HCT116 (cell line): ENCODE measurements at regions not wholly inside any gene's neighbourhood (a gene's known extent, or its start where the extent isn't known, plus 50 kb on each side); places are given as distances from the start of the nearest gene placed in this dataset.

Experiments
- ATAC-seq: fragments of 200-7000 bp; cut with Tn5 transposase; 2 replicates; pipeline ENCODE4 v1.9.1; 2020; ENCODE audit warnings: mild to moderate bottlenecking, moderate library complexity
- BruUV-seq: library from RNA; stranded (reverse); fragments of 400-500 nt; replicated peaks from 2 replicates; lab custom pipeline; 2021; lab: Mats Ljungman, UMichigan
- CTCF ChIA-PET: fragments of 300-600 bp; sonication (Branson Sonifier 250); formaldehyde crosslinking; loops from one replicate; lab custom pipeline; 2021; ENCODE audit warnings: antibody characterized with exemption; lab: Charles Lee
- POLR2A ChIA-PET: fragments of 300-600, 350-600 bp; sonication (Branson Sonifier 250); formaldehyde crosslinking; loops from one replicate; lab custom pipeline; 2021; ENCODE audit warnings: antibody characterized with exemption; lab: Charles Lee
- RAD21 ChIA-PET, 2 experiments: fragments of 300-600 bp; sonication (Branson Sonifier 250); formaldehyde crosslinking; loops; one replicate each; lab custom pipeline; 2023; ENCODE audit warnings: low total read pairs in 2 of 2; ENCODE audit not compliant: uncharacterized antibody in 2 of 2, unreplicated experiment in 2 of 2, low non-redundant PET in 1 of 2; lab: Charles Lee
- DNase-seq: peaks from one replicate; pipeline ENCODE4 v3.0.0-alpha.2; 2010; ENCODE audit warnings: low read depth, low spot score
- H2AFZ ChIP-seq: fragments of 200-600 bp; shearing (Covaris generic), sonication (generic); 2 replicates; pipeline ENCODE4 v1.6.1; 2017; ENCODE audit warnings: low read depth, mixed run types, mixed read lengths, antibody characterized with exemption, low read length; ENCODE audit not compliant: poor library complexity, severe bottlenecking
- H3K27ac ChIP-seq: 2 replicates; pipeline ENCODE4 v1.5.1; 2012; ENCODE audit warnings: low read depth, low read length
- H3K27me3 ChIP-seq: fragments of 200-600 bp; sonication (generic); 2 replicates; pipeline ENCODE4 v1.6.1; 2016; ENCODE audit warnings: mixed run types, low read length, mixed read lengths; ENCODE audit not compliant: insufficient read depth
- H3K36me3 ChIP-seq, 2 experiments: fragments of 200-500 bp in 1 of 2; fragments of 200-600 bp in 1 of 2; sonication (Bioruptor generic) in 1 of 2; sonication (generic) in 1 of 2; 2 replicates each; pipeline versions ENCODE4 v1.5.1 to v1.6.1; 2014 to 2016; ENCODE audit warnings: low read length in 2 of 2, inconsistent platforms in 1 of 2, mixed read lengths in 1 of 2, mixed run types in 1 of 2; ENCODE audit not compliant: insufficient read depth in 2 of 2, control insufficient read depth in 1 of 2
- H3K4me1 ChIP-seq, 2 experiments: fragments of 200-600 bp in 1 of 2; sonication (generic) in 1 of 2; 2 replicates each; pipeline versions ENCODE4 v1.5.1 to v1.6.1; 2012 to 2017; ENCODE audit warnings: low read length in 2 of 2, inconsistent platforms in 1 of 2, mild to moderate bottlenecking in 1 of 2, mixed read lengths in 1 of 2, mixed run types in 1 of 2, moderate library complexity in 1 of 2; ENCODE audit not compliant: insufficient read depth in 2 of 2, control insufficient read depth in 1 of 2
- H3K4me2 ChIP-seq: fragments of 200-600 bp; sonication (generic); 2 replicates; pipeline ENCODE4 v1.6.1; 2017; ENCODE audit warnings: mixed run types, low read length, mixed read lengths
- H3K4me3 ChIP-seq, 2 experiments: fragments of 200-600 bp in 1 of 2; sonication (generic) in 1 of 2; replicated peaks in 1 of 2; 2 replicates each; pipeline ENCODE4 v1.5.1; 2011 to 2016; ENCODE audit warnings: low read length in 2 of 2, control low read depth in 1 of 2, low read depth in 1 of 2, mild to moderate bottlenecking in 1 of 2, mixed read lengths in 1 of 2, mixed run types in 1 of 2
- H3K79me2 ChIP-seq: fragments of 200-600 bp; sonication (generic); 2 replicates; pipeline ENCODE4 v1.6.1; 2017; ENCODE audit warnings: mild to moderate bottlenecking, mixed run types, low read length, moderate library complexity, mixed read lengths; ENCODE audit not compliant: insufficient read depth
- H3K9ac ChIP-seq: fragments of 200-600 bp; sonication (generic); 2 replicates; pipeline ENCODE4 v1.6.1; 2016; ENCODE audit warnings: low read length, mixed read lengths
- H3K9me2 ChIP-seq: fragments of 200-600 bp; sonication (generic), shearing (Covaris generic); 2 replicates; pipeline ENCODE4 v1.6.1; 2017; ENCODE audit warnings: mixed run types, mild to moderate bottlenecking, moderate library complexity; ENCODE audit not compliant: insufficient read depth
- H3K9me3 ChIP-seq, 2 experiments: fragments of 200-500 bp in 1 of 2; fragments of 200-600 bp in 1 of 2; sonication (Bioruptor generic) in 1 of 2; sonication (generic) in 1 of 2; 2 replicates each; pipeline ENCODE4 v1.6.1; 2014 to 2017; ENCODE audit warnings: low read length in 2 of 2, mixed read lengths in 2 of 2, inconsistent platforms in 1 of 2, low read depth in 1 of 2, mild to moderate bottlenecking in 1 of 2, mixed run types in 1 of 2, moderate library complexity in 1 of 2; ENCODE audit not compliant: control insufficient read depth in 1 of 2, insufficient read depth in 1 of 2
- H4K20me1 ChIP-seq: fragments of 200-600 bp; sonication (generic), shearing (Covaris generic); 2 replicates; pipeline ENCODE4 v1.6.1; 2017; ENCODE audit warnings: mixed run types, mild to moderate bottlenecking, moderate library complexity; ENCODE audit not compliant: insufficient read depth
- ATF3 ChIP-seq: IDR thresholded peaks from 2 replicates; pipeline ENCODE4 v1.6.1; 2012
- CBX3 ChIP-seq: IDR thresholded peaks from 2 replicates; pipeline ENCODE4 v1.6.1; 2012; ENCODE audit warnings: low read depth
- CEBPB ChIP-seq: IDR thresholded peaks from 2 replicates; pipeline ENCODE4 v1.6.1; 2012; ENCODE audit warnings: low read depth
- EZH2 ChIP-seq: fragments of 200-600 bp; sonication (generic); IDR thresholded peaks from 2 replicates; pipeline ENCODE4 v1.6.1; 2017; ENCODE audit warnings: antibody characterized with exemption, mixed run types
- EZH2phosphoT487 ChIP-seq: fragments of 200-600 bp; IDR thresholded peaks from 2 replicates; pipeline ENCODE4 v1.6.1; 2018; ENCODE audit warnings: antibody characterized with exemption, borderline replicate concordance
- FOSL1 ChIP-seq: IDR thresholded peaks from 2 replicates; pipeline ENCODE4 v1.6.1; 2012; ENCODE audit warnings: low read depth
- JUND ChIP-seq: IDR thresholded peaks from 2 replicates; pipeline ENCODE4 v1.6.1; 2012
- POLR2A ChIP-seq: IDR thresholded peaks from 2 replicates; pipeline ENCODE4 v1.7.0; 2011; ENCODE audit warnings: borderline replicate concordance; ENCODE audit not compliant: insufficient read depth, insufficient read length; ENCODE audit errors: extremely low read depth
- POLR2AphosphoS5 ChIP-seq: IDR thresholded peaks from 2 replicates; pipeline ENCODE4 v1.6.1; 2011; ENCODE audit warnings: mild to moderate bottlenecking, low read depth, low read length, moderate library complexity
- RAD21 ChIP-seq: IDR thresholded peaks from 2 replicates; pipeline ENCODE4 v1.6.1; 2012; ENCODE audit warnings: low read depth, mild to moderate bottlenecking
- SP1 ChIP-seq: IDR thresholded peaks from 2 replicates; pipeline ENCODE4 v1.6.1; 2012; ENCODE audit warnings: low read depth
- SRF ChIP-seq: IDR thresholded peaks from 2 replicates; pipeline ENCODE4 v1.6.1; 2012; ENCODE audit warnings: low read depth
- YY1 ChIP-seq: IDR thresholded peaks from 2 replicates; pipeline ENCODE4 v1.6.1; 2011; ENCODE audit warnings: low read length, low read depth, moderate library complexity, mild to moderate bottlenecking; ENCODE audit not compliant: insufficient replicate concordance; ENCODE audit errors: extremely low read depth
- ZFX ChIP-seq: fragments of 450-650 bp; IDR thresholded peaks from 2 replicates; pipeline ENCODE4 v1.6.1; 2017
- ZNF274 ChIP-seq: fragments of 200-500 bp; sonication (Bioruptor generic); IDR thresholded peaks from 2 replicates; pipeline ENCODE4 v1.6.1; 2014; ENCODE audit warnings: mild to moderate bottlenecking, low read depth, low read length, inconsistent platforms
- intact Hi-C: fragments of 100-400 bp; cut with micrococcal nuclease; formaldehyde crosslinking; loops from 2 replicates; pipeline ENCODE4 v1.10.0; 2022
- TF ChIP-seq, protein P1 (sequence below): IDR thresholded peaks from 2 replicates; pipeline ENCODE4 v1.6.1; 2012
- TF ChIP-seq, protein P2 (sequence below), 3 experiments: fragments of 200-600 bp in 1 of 3; sonication (generic) in 1 of 3; IDR thresholded peaks in 2 of 3; conservative IDR thresholded peaks in 1 of 3; 2 replicates each; pipeline ENCODE4 v1.5.1; 2012 to 2017; ENCODE audit warnings: low read depth in 2 of 3, low read length in 2 of 3, antibody characterized with exemption in 1 of 3, borderline replicate concordance in 1 of 3, control low read depth in 1 of 3, mild to moderate bottlenecking in 1 of 3, mixed read lengths in 1 of 3, mixed run types in 1 of 3, moderate library complexity in 1 of 3; ENCODE audit not compliant: insufficient read depth in 1 of 3
- TF ChIP-seq, protein P3 (sequence below): IDR thresholded peaks from 2 replicates; pipeline ENCODE4 v1.6.1; 2012; ENCODE audit warnings: low read depth

GRCh38 chr14:35223927-35224326 is 68.3 kb upstream of the PSMA6 start:
- DNase-seq (no peak), ATAC-seq (no peak)
- H3K4me3 ChIP-seq = no peak overlapping the region
- H3K36me3 ChIP-seq = no peaks in the 10 kb centered on the region
- no peak overlapping the region for H3K27ac ChIP-seq
- no peak overlapping the region for H3K9ac ChIP-seq
- TF ChIP-seq ZFX (no peak), EZH2phosphoT487 (no peak), RAD21 (no peak), SRF (no peak), POLR2AphosphoS5 (no peak), YY1 (no peak), EZH2 (no peak), ZNF274 (no peak), CBX3 (no peak), ATF3 (no peak), JUND (no peak), CEBPB (no peak), SP1 (no peak), FOSL1 (no peak), POLR2A (no peak)
- TF ChIP-seq, protein P1, sequence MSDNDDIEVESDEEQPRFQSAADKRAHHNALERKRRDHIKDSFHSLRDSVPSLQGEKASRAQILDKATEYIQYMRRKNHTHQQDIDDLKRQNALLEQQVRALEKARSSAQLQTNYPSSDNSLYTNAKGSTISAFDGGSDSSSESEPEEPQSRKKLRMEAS = no peak
- TF ChIP-seq, protein P2, sequence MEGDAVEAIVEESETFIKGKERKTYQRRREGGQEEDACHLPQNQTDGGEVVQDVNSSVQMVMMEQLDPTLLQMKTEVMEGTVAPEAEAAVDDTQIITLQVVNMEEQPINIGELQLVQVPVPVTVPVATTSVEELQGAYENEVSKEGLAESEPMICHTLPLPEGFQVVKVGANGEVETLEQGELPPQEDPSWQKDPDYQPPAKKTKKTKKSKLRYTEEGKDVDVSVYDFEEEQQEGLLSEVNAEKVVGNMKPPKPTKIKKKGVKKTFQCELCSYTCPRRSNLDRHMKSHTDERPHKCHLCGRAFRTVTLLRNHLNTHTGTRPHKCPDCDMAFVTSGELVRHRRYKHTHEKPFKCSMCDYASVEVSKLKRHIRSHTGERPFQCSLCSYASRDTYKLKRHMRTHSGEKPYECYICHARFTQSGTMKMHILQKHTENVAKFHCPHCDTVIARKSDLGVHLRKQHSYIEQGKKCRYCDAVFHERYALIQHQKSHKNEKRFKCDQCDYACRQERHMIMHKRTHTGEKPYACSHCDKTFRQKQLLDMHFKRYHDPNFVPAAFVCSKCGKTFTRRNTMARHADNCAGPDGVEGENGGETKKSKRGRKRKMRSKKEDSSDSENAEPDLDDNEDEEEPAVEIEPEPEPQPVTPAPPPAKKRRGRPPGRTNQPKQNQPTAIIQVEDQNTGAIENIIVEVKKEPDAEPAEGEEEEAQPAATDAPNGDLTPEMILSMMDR (IDR thresholded peaks at IDR 0.05 in 2 of 3, conservative IDR thresholded peaks at IDR 0.05 in 1 of 3; ENCODE audit: borderline replicate concordance in 1 of 3, insufficient read depth in 1 of 3, low read depth in 2 of 3, low read length in 2 of 3) = no peak
- TF ChIP-seq, protein P3, sequence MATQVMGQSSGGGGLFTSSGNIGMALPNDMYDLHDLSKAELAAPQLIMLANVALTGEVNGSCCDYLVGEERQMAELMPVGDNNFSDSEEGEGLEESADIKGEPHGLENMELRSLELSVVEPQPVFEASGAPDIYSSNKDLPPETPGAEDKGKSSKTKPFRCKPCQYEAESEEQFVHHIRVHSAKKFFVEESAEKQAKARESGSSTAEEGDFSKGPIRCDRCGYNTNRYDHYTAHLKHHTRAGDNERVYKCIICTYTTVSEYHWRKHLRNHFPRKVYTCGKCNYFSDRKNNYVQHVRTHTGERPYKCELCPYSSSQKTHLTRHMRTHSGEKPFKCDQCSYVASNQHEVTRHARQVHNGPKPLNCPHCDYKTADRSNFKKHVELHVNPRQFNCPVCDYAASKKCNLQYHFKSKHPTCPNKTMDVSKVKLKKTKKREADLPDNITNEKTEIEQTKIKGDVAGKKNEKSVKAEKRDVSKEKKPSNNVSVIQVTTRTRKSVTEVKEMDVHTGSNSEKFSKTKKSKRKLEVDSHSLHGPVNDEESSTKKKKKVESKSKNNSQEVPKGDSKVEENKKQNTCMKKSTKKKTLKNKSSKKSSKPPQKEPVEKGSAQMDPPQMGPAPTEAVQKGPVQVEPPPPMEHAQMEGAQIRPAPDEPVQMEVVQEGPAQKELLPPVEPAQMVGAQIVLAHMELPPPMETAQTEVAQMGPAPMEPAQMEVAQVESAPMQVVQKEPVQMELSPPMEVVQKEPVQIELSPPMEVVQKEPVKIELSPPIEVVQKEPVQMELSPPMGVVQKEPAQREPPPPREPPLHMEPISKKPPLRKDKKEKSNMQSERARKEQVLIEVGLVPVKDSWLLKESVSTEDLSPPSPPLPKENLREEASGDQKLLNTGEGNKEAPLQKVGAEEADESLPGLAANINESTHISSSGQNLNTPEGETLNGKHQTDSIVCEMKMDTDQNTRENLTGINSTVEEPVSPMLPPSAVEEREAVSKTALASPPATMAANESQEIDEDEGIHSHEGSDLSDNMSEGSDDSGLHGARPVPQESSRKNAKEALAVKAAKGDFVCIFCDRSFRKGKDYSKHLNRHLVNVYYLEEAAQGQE = no peak
- CTCF ChIA-PET = no interaction called here
- H3K9me3 ChIP-seq = no peaks in the 10 kb centered on the region
- no peaks in the 10 kb centered on the region for H4K20me1 ChIP-seq
- RAD21 ChIA-PET = no interaction called here
- POLR2A ChIA-PET = interaction anchor here (0.7 kb wide), 1 partner anchor 21 kb away, joined by 3 read pairs; no protein-coding TSS in a partner anchor
- no peaks in the 10 kb centered on the region for H3K27me3 ChIP-seq
- no TSS peak for BruUV-seq
- H3K4me1 ChIP-seq = no peaks in the 10 kb centered on the region
- no peaks in the 10 kb centered on the region for H3K9me2 ChIP-seq
- H3K79me2 ChIP-seq = no peaks in the 10 kb centered on the region
- H3K4me2 ChIP-seq = no peak overlapping the region
- H2AFZ ChIP-seq = no peak overlapping the region
- intact Hi-C loops = loop anchor here (10.0 kb wide), 1 partner anchor 461 kb away; no protein-coding TSS in a partner anchor
